ENCODE measurements at regions not wholly inside any gene's neighbourhood (a gene's known extent, or its start where the extent isn't known, plus 50 kb on each side); places are given as distances from the start of the nearest gene placed in this dataset.

- DNase-seq (ENCODE audit: low spot score) = no peak
- no peak for TF ChIP-seq CTCF (IDR thresholded peaks at IDR 0.05; ENCODE audit: extremely low read depth, insufficient read depth, missing control alignments)
- in situ Hi-C loops (cut with MboI; ENCODE audit: low pct_unique_long_range_greater_than_20kb, low sequenced_read_pairs, unreplicated experiment) = no loop called here
These were observed 75.2 kb upstream of the CELF2 start for GRCh38 chr10:10942441-10942840.

GRCh38 chr10:10946081-10946480 lies 71.6 kb upstream of the CELF2 start:
- TF ChIP-seq CTCF (IDR thresholded peaks at IDR 0.05; ENCODE audit: extremely low read depth, insufficient read depth, missing control alignments) = no peak
- in situ Hi-C loops (cut with MboI; ENCODE audit: low pct_unique_long_range_greater_than_20kb, low sequenced_read_pairs, unreplicated experiment) = no loop called here
- no peak for DNase-seq (ENCODE audit: low spot score)

- TF ChIP-seq CTCF (IDR thresholded peaks at IDR 0.05; ENCODE audit: extremely low read depth, insufficient read depth, missing control alignments) = no peak
- no peak for DNase-seq (ENCODE audit: low spot score)
- in situ Hi-C loops (cut with MboI; ENCODE audit: low pct_unique_long_range_greater_than_20kb, low sequenced_read_pairs, unreplicated experiment) = no loop called here
These were observed 70.9 kb upstream of the CELF2 start for GRCh38 chr10:10946801-10947200.

GRCh38 chr10:10951675-10952074 lies 66.0 kb upstream of the CELF2 start:
- no peak for DNase-seq (ENCODE audit: low spot score)
- in situ Hi-C loops (cut with MboI; ENCODE audit: low pct_unique_long_range_greater_than_20kb, low sequenced_read_pairs, unreplicated experiment) = no loop called here
- no peak for TF ChIP-seq CTCF (IDR thresholded peaks at IDR 0.05; ENCODE audit: extremely low read depth, insufficient read depth, missing control alignments)

GRCh38 chr10:10952800-10953199 lies 64.9 kb upstream of the CELF2 start:
- no peak for TF ChIP-seq CTCF (IDR thresholded peaks at IDR 0.05; ENCODE audit: extremely low read depth, insufficient read depth, missing control alignments)
- in situ Hi-C loops (cut with MboI; ENCODE audit: low pct_unique_long_range_greater_than_20kb, low sequenced_read_pairs, unreplicated experiment) = no loop called here

GRCh38 chr10:10956681-10957542 lies 60.8 kb upstream of the CELF2 start:
- DNase-seq (ENCODE audit: low spot score) = no peak
- in situ Hi-C loops (cut with MboI; ENCODE audit: low pct_unique_long_range_greater_than_20kb, low sequenced_read_pairs, unreplicated experiment) = no loop called here
- no peak for TF ChIP-seq CTCF (IDR thresholded peaks at IDR 0.05; ENCODE audit: extremely low read depth, insufficient read depth, missing control alignments)

More at GRCh38 chr10:10952800-10953199, 64.9 kb upstream of the CELF2 start:
- no peak for DNase-seq (ENCODE audit: low spot score)

Measured in GM13977 (cell line).